Hepatocyte (in vitro differentiated cells): ENCODE measurements at regions not wholly inside any gene's neighbourhood (a gene's known extent, or its start where the extent isn't known, plus 50 kb on each side); places are given as distances from the start of the nearest gene placed in this dataset.

Experiments used
- DNase-seq: peaks from one replicate; pipeline ENCODE4 v3.0.0-alpha.2; 2016; ENCODE audit warnings: low spot score
- H2AFZ ChIP-seq: fragments of 200-600 bp; sonication (generic); 2 replicates; pipeline ENCODE4 v1.6.0; 2016; ENCODE audit warnings: antibody characterized with exemption, mild to moderate bottlenecking
- H3K27ac ChIP-seq: fragments of 200-600 bp; sonication (generic); 2 replicates; pipeline ENCODE4 v1.5.1; 2016; ENCODE audit warnings: mild to moderate bottlenecking
- H3K27me3 ChIP-seq: fragments of 200-600 bp; sonication (generic); 2 replicates; pipeline ENCODE4 v1.6.1; 2016
- H3K36me3 ChIP-seq: fragments of 200-600 bp; sonication (generic); replicated peaks from 2 replicates; pipeline ENCODE4 v1.5.1; 2016; ENCODE audit warnings: low read depth; ENCODE audit not compliant: insufficient read depth
- H3K4me1 ChIP-seq: fragments of 200-600 bp; sonication (generic); 2 replicates; pipeline ENCODE4 v1.5.1; 2016; ENCODE audit warnings: mild to moderate bottlenecking, moderate library complexity; ENCODE audit not compliant: insufficient read depth
- H3K4me2 ChIP-seq: fragments of 200-600 bp; sonication (generic); 2 replicates; pipeline ENCODE4 v1.6.0; 2016
- H3K4me3 ChIP-seq: fragments of 200-600 bp; sonication (generic); 2 replicates; pipeline ENCODE4 v1.5.1; 2016; ENCODE audit warnings: mild to moderate bottlenecking
- H3K79me2 ChIP-seq: fragments of 200-600 bp; sonication (generic); 2 replicates; pipeline ENCODE4 v1.6.0; 2017; ENCODE audit warnings: mild to moderate bottlenecking
- H3K9me2 ChIP-seq: fragments of 200-600 bp; sonication (generic); replicated peaks from 2 replicates; pipeline ENCODE4 v1.6.0; 2017; ENCODE audit warnings: mild to moderate bottlenecking; ENCODE audit not compliant: insufficient read depth
- H3K9me3 ChIP-seq: fragments of 200-600 bp; sonication (generic); 2 replicates; pipeline ENCODE4 v1.5.1; 2016; ENCODE audit warnings: low read depth, mild to moderate bottlenecking
- H4K20me1 ChIP-seq: fragments of 200-600 bp; sonication (generic); 2 replicates; pipeline ENCODE4 v1.6.0; 2016; ENCODE audit warnings: mild to moderate bottlenecking; ENCODE audit not compliant: insufficient read depth, poor library complexity, severe bottlenecking
- EZH2 ChIP-seq: fragments of 200-600 bp; sonication (generic); IDR thresholded peaks from 2 replicates; pipeline ENCODE4 v1.6.1; 2016; ENCODE audit warnings: antibody characterized with exemption, mild to moderate bottlenecking, borderline replicate concordance
- EZH2phosphoT487 ChIP-seq: fragments of 200-600 bp; sonication (generic); IDR thresholded peaks from one replicate; pipeline ENCODE4 v1.6.1; 2018; ENCODE audit warnings: antibody characterized with exemption, mild to moderate bottlenecking, low read depth, moderate library complexity; ENCODE audit not compliant: unreplicated experiment, severe bottlenecking
- WGBS: methylation state at CpG from one replicate; pipeline ENCODE4 v1.1.6; 2016; ENCODE audit warnings: low lambda C conversion rate; ENCODE audit errors: missing lambda C conversion rate; 5-methylcytosine and 5-hydroxymethylcytosine counted together
- TF ChIP-seq, protein P1 (sequence below): fragments of 200-600 bp; sonication (generic); IDR thresholded peaks from 2 replicates; pipeline ENCODE4 v1.5.1; 2016; ENCODE audit warnings: antibody characterized with exemption, mild to moderate bottlenecking; ENCODE audit not compliant: poor library complexity

DNA sequence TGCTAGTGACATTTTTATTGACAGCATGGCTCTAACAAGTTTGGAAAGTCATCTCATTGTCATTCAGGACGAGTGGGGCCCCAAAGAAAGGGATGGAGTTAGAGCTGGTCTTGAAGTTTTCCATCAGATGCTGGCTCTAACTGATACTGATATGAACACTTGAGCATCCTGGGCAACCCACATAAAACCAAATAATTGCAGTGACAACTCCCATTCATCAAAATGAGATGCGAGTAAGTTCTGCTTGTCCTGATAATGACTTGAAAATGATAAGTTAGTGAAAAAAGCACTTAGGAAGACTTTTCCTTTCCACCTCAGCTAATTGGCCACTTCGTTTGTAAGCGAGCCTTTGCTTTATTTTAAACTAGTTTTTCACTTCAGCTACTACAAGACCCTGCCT, 147.6 kb downstream of the SP3 start:
- TF ChIP-seq, protein P1, sequence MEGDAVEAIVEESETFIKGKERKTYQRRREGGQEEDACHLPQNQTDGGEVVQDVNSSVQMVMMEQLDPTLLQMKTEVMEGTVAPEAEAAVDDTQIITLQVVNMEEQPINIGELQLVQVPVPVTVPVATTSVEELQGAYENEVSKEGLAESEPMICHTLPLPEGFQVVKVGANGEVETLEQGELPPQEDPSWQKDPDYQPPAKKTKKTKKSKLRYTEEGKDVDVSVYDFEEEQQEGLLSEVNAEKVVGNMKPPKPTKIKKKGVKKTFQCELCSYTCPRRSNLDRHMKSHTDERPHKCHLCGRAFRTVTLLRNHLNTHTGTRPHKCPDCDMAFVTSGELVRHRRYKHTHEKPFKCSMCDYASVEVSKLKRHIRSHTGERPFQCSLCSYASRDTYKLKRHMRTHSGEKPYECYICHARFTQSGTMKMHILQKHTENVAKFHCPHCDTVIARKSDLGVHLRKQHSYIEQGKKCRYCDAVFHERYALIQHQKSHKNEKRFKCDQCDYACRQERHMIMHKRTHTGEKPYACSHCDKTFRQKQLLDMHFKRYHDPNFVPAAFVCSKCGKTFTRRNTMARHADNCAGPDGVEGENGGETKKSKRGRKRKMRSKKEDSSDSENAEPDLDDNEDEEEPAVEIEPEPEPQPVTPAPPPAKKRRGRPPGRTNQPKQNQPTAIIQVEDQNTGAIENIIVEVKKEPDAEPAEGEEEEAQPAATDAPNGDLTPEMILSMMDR = no peak
- TF ChIP-seq EZH2 = no peak
- no peak for TF ChIP-seq EZH2phosphoT487
- H3K27ac ChIP-seq = no peak overlapping the region
- no peak overlapping the region for H3K4me2 ChIP-seq
- no peak for DNase-seq
- no peak overlapping the region for H3K4me3 ChIP-seq
- H4K20me1 ChIP-seq = no peaks in the 10 kb centered on the region
- H3K4me1 ChIP-seq = no peaks in the 10 kb centered on the region
- no peaks in the 10 kb centered on the region for H3K27me3 ChIP-seq
- H3K9me3 ChIP-seq = no peaks in the 10 kb centered on the region
- no peaks in the 10 kb centered on the region for H3K79me2 ChIP-seq
- 95% methylated on average over 4 of the region's 4 CpGs for WGBS
- H2AFZ ChIP-seq = no peak overlapping the region
- H3K9me2 ChIP-seq = no peaks in the 10 kb centered on the region
- H3K36me3 ChIP-seq = no peaks in the 10 kb centered on the region

DNA sequence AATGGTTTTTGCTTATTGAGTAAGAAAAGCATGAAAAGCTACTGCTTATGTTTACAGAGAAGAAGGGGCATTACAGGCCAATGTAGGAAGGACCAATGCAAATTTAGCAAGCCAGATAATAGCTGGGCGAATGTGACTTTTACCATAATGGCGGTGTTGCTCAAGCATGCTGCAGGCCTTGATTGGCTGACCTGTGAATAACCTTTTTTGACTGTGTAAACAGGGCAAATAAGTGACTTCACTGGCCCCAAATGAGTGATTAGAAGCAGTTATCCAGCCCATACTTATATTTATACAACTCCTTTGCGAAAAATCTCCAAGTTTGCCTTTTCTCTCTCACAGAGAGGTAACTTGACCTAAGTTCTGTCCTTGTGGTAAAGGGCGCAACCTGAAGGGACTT, 146.9 kb downstream of the SP3 start:
- Histone ChIP-seq H3K27ac (no peak overlapping the region), H4K20me1 (no peaks in the 10 kb centered on the region), H3K36me3 (no peaks in the 10 kb centered on the region), H3K27me3 (no peaks in the 10 kb centered on the region), H3K4me3 (no peak overlapping the region), H3K4me2 (no peak overlapping the region), H3K4me1 (no peaks in the 10 kb centered on the region), H3K9me3 (no peaks in the 10 kb centered on the region), H3K9me2 (no peaks in the 10 kb centered on the region), H3K79me2 (no peaks in the 10 kb centered on the region), H2AFZ (no peak overlapping the region)
- TF ChIP-seq, protein P1 = no peak
- no peak for TF ChIP-seq EZH2phosphoT487
- TF ChIP-seq EZH2 = no peak
- DNase-seq = no peak
- WGBS = 93% methylated on average over 4 of the region's 4 CpGs

DNA sequence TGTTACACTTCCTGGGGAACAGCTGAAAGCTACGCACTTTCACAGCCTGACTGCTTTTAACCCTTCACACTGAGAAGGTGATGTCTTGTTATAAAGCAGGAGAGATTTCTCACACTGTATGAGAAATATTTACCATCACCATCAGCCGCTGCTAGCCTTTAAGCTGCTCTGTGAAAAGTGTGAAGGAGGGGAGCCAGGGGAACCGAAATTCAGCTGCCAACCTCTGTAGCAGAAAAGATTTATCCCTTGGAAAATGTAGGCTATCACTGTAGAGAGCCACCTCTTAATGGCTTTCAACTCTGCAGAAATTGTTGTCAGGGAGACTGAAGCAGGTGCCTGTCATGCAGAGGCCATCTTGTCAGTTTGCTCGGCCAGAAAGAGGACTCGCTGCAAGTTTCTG, 145.3 kb downstream of the SP3 start:
- Histone ChIP-seq H3K79me2 (no peaks in the 10 kb centered on the region), H3K27ac (no peak overlapping the region), H3K9me2 (no peaks in the 10 kb centered on the region), H3K27me3 (no peaks in the 10 kb centered on the region), H3K9me3 (no peaks in the 10 kb centered on the region), H4K20me1 (no peaks in the 10 kb centered on the region), H3K36me3 (no peaks in the 10 kb centered on the region), H2AFZ (no peak overlapping the region), H3K4me2 (no peak overlapping the region), H3K4me3 (no peak overlapping the region), H3K4me1 (no peaks in the 10 kb centered on the region)
- no peak for DNase-seq
- 84% methylated on average over 5 of the region's 5 CpGs for WGBS
- TF ChIP-seq EZH2 (no peak), EZH2phosphoT487 (no peak)
- TF ChIP-seq, protein P1 = no peak

DNA sequence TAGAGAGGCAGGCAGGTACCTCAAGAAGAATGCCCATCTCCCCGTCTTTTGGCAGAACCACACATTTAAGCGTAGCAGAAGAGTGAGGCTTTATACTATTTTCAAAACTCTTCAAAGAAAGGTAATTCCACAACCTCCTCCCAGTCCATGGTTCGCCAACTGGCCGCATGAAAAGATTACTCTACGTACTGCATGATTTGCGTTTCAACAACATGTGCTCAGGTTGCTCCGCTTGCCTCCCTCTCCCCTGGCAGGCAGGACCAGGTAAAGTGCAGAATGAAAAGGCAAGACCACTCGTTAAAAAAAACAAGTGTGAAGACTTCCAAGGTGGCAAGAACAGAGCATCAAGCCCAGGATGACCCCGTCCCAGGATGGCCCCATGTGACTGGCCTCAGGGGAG, 143.7 kb downstream of the SP3 start:
- H3K27ac ChIP-seq = no peak overlapping the region
- no peak overlapping the region for H3K4me2 ChIP-seq
- H3K79me2 ChIP-seq = no peaks in the 10 kb centered on the region
- WGBS = 90% methylated on average over 9 of the region's 9 CpGs
- no peaks in the 10 kb centered on the region for H3K9me2 ChIP-seq
- H3K9me3 ChIP-seq = no peaks in the 10 kb centered on the region
- H4K20me1 ChIP-seq = no peaks in the 10 kb centered on the region
- no peak overlapping the region for H3K4me3 ChIP-seq
- DNase-seq = no peak
- TF ChIP-seq, protein P1 = no peak
- TF ChIP-seq EZH2phosphoT487 = no peak
- no peaks in the 10 kb centered on the region for H3K27me3 ChIP-seq
- H2AFZ ChIP-seq = no peak overlapping the region
- H3K4me1 ChIP-seq = no peaks in the 10 kb centered on the region
- H3K36me3 ChIP-seq = no peaks in the 10 kb centered on the region
